Coronary artery (tissue), 2 donors: ENCODE measurements at regions not wholly inside any gene's neighbourhood (a gene's known extent, or its start where the extent isn't known, plus 50 kb on each side); places are given as distances from the start of the nearest gene placed in this dataset.

Experiments used
- DNase-seq: peaks from one replicate; pipeline ENCODE4 v3.0.0-alpha.2; 2017; ENCODE audit warnings: low spot score
- H3K27ac ChIP-seq, 2 donors: fragments of 200-600 bp; sonication (generic); one replicate each; pipeline ENCODE4 v1.5.1; 2016 to 2019
- H3K4me3 ChIP-seq: fragments of 200-600 bp; sonication (generic); 2 replicates; pipeline ENCODE4 v1.5.1; 2016; ENCODE audit warnings: mild to moderate bottlenecking, moderate library complexity
- TF ChIP-seq, protein P1 (sequence below): fragments of 200-600 bp; sonication (generic); IDR thresholded peaks from one replicate; pipeline ENCODE4 v1.5.1; 2019; ENCODE audit warnings: antibody characterized with exemption

DNA sequence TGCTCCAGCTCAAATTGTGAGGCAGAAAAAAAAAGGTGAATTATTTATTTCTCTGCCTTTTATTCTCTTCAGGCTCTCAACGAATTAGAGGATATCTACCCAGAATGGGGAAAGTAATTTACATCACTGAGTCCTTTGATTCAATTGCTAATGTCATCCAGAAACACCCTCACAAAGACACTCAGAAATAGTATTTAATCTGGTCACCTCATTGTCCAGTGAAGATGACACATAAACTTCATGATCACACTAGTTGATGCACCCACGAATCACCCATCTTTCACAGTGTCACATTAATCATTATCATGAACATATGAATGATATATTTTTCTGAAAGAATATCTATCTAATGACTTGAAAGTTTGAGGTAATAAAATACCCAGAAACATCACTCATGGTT is 868.5 kb downstream of the BRINP3 start:
- Histone ChIP-seq H3K27ac (no peak overlapping the region), H3K4me3 (no peak overlapping the region)
- DNase-seq = no peak
- TF ChIP-seq, protein P1, sequence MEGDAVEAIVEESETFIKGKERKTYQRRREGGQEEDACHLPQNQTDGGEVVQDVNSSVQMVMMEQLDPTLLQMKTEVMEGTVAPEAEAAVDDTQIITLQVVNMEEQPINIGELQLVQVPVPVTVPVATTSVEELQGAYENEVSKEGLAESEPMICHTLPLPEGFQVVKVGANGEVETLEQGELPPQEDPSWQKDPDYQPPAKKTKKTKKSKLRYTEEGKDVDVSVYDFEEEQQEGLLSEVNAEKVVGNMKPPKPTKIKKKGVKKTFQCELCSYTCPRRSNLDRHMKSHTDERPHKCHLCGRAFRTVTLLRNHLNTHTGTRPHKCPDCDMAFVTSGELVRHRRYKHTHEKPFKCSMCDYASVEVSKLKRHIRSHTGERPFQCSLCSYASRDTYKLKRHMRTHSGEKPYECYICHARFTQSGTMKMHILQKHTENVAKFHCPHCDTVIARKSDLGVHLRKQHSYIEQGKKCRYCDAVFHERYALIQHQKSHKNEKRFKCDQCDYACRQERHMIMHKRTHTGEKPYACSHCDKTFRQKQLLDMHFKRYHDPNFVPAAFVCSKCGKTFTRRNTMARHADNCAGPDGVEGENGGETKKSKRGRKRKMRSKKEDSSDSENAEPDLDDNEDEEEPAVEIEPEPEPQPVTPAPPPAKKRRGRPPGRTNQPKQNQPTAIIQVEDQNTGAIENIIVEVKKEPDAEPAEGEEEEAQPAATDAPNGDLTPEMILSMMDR = no peak

DNA sequence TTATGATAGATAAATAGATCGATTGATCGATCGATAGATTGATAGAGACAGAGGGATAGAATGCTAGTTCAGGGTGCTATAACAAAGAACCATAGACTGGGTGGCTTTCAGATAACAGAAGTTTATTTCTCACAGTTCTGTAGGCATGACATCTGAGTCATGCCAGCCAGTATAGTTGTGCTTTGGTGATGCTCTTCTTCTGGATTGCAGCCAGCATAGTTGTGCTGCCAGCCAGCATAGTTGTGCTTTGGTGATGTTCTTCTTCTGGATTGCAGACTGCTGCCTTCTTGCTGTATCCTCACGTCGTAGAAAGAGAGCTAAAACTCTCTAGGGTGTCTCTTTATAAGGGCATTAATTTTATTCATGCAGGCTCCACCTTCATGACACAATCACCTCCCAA is 860.8 kb downstream of the BRINP3 start:
- TF ChIP-seq, protein P1 = no peak
- Histone ChIP-seq H3K4me3 (no peak overlapping the region), H3K27ac (no peak overlapping the region)
- DNase-seq = no peak

DNA sequence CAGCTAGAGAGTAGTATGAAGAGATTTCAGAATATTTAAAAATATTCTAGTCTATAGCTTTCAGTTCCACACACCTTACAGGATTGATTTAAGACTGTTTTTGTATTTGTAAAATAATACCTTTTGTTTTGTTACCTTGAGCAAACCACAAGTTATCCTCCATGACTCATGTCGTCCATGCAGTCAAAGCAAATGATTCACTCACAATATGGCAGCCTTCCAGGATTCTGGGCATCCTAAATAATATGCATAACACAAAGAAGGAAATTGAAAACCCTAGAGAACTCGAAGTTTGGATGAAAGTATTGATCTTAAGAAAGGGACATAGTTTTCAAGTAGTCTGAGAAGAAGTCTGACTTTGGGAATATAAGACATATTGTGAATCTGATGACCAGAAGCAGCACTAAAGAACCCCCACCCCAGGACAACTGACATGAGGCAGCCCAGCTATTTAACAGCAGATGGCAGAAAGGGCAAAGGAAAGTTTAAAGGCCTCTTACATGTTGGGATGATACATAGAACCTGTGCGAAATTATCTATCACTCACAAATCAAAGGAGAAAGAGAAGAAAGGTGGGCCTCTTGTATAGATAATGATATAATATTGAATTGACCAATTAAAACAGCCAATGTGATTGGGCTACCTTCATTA is 857.9 kb downstream of the BRINP3 start:
- H3K27ac ChIP-seq = no peak overlapping the region
- no peak for DNase-seq
- TF ChIP-seq, protein P1 = no peak
- H3K4me3 ChIP-seq = no peak overlapping the region

DNA sequence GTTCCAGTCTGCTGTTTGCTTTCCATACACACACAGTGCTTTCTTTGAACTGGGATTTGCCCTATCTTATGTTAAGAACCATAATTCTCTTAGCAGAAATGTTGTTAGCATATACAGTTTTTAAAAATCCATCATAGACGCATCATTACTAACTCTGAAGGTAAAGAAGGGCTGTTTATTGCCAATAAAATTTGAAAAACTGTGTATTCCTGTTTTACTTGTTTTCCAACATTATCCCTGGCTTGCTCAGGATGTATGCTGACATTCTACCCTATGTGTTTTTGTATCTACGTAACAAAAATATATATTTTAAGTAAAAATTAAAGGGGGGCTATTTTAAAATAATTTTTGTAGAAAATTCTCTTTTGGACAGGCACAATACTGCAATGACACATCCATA is 857.2 kb downstream of the BRINP3 start:
- H3K27ac ChIP-seq = no peak overlapping the region
- H3K4me3 ChIP-seq = no peak overlapping the region
- TF ChIP-seq, protein P1 = no peak
- DNase-seq = no peak

DNA sequence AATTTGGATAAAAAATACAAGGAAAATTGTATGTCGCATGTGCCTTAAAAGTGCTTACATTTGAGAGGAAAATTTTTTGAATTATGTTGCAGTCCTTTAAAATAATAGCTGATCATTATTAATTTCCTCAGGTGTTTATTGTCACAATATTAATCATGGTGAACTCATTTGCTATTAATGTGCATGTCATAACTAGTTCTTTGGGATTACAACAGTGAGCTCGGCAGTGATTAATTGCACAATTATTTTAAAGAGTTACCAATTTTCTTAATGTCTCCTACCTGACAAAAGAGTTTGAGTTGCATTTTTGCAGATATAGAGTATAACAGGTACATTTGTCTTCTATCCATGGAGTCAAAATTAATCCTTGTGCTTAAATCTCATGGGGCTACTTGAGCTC is 854.3 kb downstream of the BRINP3 start:
- Histone ChIP-seq H3K27ac (no peak overlapping the region), H3K4me3 (no peak overlapping the region)
- no peak for DNase-seq
- TF ChIP-seq, protein P1 = no peak

DNA sequence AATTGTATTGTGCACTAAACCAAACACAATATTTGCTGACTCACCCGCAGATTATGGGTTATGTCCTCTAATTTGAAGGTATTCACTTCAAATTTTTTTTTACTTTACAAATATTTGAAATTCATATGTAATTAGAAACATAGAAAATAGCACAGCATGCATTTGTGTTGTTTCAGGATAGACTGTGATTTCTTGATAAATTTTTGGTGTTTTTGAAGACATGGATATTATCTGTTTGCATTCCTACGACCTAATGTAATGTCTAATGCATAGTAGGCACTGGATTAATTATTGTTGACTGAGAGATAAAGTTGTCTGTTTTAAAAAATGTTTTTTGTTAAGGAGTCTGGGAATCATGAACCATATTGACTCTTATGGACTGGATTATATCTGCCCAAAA is 850.2 kb downstream of the BRINP3 start:
- TF ChIP-seq, protein P1 = no peak
- no peak overlapping the region for H3K27ac ChIP-seq
- DNase-seq = no peak
- H3K4me3 ChIP-seq = no peak overlapping the region

DNA sequence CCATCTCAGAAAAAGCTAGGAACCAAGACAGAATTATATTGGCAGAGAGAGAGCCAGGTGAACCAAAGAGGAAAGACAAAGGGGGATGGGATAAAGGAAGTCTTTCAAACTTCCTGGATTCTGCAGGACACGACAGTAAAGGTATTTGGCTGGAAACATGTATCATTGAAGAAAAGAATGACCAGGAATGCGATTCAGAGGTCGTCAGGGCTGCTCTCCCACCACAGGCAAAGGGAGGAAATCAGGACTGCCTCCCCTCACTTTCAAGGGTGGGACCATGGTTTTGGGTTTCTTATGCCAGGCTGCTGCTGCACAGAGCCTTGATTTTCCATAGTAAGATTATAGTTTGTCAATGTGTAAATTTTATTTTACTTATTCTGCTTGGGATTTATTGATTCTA is 848.8 kb downstream of the BRINP3 start:
- TF ChIP-seq, protein P1 = no peak
- no peak overlapping the region for H3K27ac ChIP-seq
- no peak for DNase-seq
- H3K4me3 ChIP-seq = no peak overlapping the region
